ENCODE measurements at regions not wholly inside any gene's neighbourhood (a gene's known extent, or its start where the extent isn't known, plus 50 kb on each side); places are given as distances from the start of the nearest gene placed in this dataset.

DNA sequence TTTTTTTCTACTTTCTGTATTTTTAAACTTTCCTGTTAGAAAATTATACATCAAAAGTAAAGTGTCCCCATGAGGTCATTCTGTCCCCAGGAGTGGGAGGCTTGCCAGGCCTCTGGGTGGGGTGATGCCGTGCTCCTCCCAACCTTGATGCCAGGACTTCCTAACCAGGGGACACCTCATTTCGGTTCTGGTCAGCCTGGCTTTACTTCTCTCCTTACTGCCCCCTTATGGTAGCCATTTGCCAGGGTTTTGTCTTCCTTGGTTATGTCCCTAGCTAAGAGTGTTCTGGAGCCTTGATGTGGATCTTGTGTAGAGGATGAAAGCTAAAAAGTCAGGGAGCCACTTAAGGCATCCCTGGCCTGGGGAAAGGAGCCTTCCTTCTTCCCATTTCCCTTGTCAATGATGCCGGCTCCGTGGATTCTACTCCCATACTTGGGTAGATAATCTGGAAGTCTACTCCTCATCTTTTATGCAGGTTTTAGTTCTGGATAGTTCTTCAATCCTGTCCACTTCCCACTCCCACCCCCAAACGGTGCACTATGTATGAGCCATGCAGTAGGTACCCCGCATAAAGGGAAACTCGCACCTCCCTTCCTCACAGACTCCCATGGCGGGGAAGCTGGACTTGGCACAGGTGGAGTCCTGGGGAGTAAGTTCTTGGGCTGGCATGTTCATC, 164.1 kb upstream of the SALL4 start:
- TF ChIP-seq RAD21 (IDR thresholded peaks at IDR 0.05; ENCODE audit: low read depth): peak; percentile 76
- TF ChIP-seq TEAD4 (IDR thresholded peaks at IDR 0.05): 0 out of 2 replicates have a peak, but pooled peaks have one; percentile 18
- no peak for TF ChIP-seq FOXM1 (IDR thresholded peaks at IDR 0.05; ENCODE audit: borderline replicate concordance, low read depth)

DNA sequence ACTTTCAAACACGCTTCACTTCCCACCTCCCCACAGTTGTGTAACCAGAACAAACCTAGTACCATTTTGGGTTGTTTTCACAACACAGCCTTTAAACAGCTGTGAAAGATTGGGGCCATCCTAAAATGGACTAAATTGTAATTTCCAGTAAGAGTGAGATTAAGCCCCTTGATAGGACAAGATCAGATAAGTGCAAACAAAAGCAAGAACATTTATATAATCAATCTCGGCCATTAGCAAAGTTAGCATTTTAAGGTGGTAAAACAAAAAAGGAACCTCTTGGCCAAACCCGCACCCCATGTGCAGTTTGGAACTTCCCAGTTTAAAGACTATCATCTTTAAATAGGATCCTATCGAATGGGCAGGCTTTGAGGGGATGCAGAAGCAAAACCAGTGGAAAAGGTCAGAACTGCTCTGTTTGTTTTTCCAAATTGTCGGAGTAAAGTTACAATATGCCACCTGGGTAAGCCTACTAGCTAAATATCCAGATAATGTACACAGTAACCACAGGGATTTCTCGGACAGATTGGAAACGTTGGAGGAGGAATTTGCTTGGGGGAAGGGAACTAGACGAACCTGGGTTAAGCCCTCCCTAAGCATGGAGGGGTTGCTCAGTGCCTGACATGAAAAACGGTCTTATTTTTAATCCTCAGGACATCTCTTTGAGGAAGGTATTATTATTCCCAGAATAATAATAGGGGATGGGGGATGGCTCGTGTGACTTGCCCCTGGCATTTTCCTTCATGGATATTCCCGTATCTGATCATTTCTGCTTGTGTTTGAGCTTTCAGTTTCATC, 159.8 kb upstream of the SALL4 start:
- no peak for TF ChIP-seq TCF12 (IDR thresholded peaks at IDR 0.05; ENCODE audit: low read depth)
- TF ChIP-seq NFIC (IDR thresholded peaks at IDR 0.05): no peak
- no peak for TF ChIP-seq CEBPB (IDR thresholded peaks at IDR 0.05)
- TF ChIP-seq CREB1 (IDR thresholded peaks at IDR 0.05; ENCODE audit: low read depth): no peak
- no peak for TF ChIP-seq EGR1 (IDR thresholded peaks at IDR 0.05)
- TF ChIP-seq, protein P1, sequence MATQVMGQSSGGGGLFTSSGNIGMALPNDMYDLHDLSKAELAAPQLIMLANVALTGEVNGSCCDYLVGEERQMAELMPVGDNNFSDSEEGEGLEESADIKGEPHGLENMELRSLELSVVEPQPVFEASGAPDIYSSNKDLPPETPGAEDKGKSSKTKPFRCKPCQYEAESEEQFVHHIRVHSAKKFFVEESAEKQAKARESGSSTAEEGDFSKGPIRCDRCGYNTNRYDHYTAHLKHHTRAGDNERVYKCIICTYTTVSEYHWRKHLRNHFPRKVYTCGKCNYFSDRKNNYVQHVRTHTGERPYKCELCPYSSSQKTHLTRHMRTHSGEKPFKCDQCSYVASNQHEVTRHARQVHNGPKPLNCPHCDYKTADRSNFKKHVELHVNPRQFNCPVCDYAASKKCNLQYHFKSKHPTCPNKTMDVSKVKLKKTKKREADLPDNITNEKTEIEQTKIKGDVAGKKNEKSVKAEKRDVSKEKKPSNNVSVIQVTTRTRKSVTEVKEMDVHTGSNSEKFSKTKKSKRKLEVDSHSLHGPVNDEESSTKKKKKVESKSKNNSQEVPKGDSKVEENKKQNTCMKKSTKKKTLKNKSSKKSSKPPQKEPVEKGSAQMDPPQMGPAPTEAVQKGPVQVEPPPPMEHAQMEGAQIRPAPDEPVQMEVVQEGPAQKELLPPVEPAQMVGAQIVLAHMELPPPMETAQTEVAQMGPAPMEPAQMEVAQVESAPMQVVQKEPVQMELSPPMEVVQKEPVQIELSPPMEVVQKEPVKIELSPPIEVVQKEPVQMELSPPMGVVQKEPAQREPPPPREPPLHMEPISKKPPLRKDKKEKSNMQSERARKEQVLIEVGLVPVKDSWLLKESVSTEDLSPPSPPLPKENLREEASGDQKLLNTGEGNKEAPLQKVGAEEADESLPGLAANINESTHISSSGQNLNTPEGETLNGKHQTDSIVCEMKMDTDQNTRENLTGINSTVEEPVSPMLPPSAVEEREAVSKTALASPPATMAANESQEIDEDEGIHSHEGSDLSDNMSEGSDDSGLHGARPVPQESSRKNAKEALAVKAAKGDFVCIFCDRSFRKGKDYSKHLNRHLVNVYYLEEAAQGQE (IDR thresholded peaks at IDR 0.05; ENCODE audit: low read depth): no peak
- no peak for TF ChIP-seq TEAD4 (IDR thresholded peaks at IDR 0.05)
- TF ChIP-seq YY1 (IDR thresholded peaks at IDR 0.05; ENCODE audit: low read depth): no peak
- no peak for TF ChIP-seq TAF1 (IDR thresholded peaks at IDR 0.05; ENCODE audit: low read depth)
- no peak for TF ChIP-seq FOXM1 (IDR thresholded peaks at IDR 0.05; ENCODE audit: borderline replicate concordance, low read depth)
- TF ChIP-seq, protein P2, sequence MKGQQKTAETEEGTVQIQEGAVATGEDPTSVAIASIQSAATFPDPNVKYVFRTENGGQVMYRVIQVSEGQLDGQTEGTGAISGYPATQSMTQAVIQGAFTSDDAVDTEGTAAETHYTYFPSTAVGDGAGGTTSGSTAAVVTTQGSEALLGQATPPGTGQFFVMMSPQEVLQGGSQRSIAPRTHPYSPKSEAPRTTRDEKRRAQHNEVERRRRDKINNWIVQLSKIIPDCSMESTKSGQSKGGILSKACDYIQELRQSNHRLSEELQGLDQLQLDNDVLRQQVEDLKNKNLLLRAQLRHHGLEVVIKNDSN (IDR thresholded peaks at IDR 0.05): no peak
- no peak for TF ChIP-seq ZBTB7A (IDR thresholded peaks at IDR 0.05; ENCODE audit: low read depth)
- no peak for TF ChIP-seq EP300 (IDR thresholded peaks at IDR 0.05; ENCODE audit: borderline replicate concordance)
- TF ChIP-seq, protein P3, sequence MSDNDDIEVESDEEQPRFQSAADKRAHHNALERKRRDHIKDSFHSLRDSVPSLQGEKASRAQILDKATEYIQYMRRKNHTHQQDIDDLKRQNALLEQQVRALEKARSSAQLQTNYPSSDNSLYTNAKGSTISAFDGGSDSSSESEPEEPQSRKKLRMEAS (IDR thresholded peaks at IDR 0.05): no peak
- no peak for TF ChIP-seq RAD21 (IDR thresholded peaks at IDR 0.05; ENCODE audit: low read depth)

DNA sequence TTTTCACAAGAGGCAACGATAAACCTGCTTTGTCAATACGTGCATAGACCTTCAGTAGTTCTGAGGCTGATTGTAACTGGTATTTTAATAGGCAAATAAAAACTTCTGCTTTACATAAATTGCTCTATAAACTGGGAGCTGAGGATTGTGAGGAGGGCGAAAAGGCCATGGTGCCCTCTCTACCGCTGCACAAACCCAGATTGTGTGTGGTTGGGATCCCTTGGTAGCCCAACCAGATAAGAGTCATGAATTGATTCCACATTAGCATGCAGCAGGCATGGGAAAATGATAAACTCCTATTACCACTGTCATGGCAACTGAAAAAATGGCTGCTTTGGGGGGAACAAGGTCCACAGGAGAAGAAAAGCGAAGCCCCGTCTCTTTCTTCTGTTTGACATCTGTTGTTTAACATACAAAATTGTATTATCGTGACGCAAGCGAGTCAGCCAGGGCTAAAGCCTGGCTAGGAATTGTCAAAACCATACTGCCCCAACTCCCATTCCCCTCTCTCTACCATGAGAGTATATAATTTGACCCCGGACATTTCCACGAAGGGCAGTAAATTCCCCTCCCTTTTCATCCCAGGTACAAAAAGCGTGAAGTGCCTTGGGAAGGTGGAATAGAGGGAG, 157.8 kb upstream of the SALL4 start:
- TF ChIP-seq TEAD4 (IDR thresholded peaks at IDR 0.05): no peak
- TF ChIP-seq TAF1 (IDR thresholded peaks at IDR 0.05; ENCODE audit: low read depth): no peak
- TF ChIP-seq YY1 (IDR thresholded peaks at IDR 0.05; ENCODE audit: low read depth): no peak
- no peak for TF ChIP-seq CREB1 (IDR thresholded peaks at IDR 0.05; ENCODE audit: low read depth)
- no peak for TF ChIP-seq EGR1 (IDR thresholded peaks at IDR 0.05)
- TF ChIP-seq, protein P2 (IDR thresholded peaks at IDR 0.05): no peak
- TF ChIP-seq, protein P3 (IDR thresholded peaks at IDR 0.05): no peak

DNA sequence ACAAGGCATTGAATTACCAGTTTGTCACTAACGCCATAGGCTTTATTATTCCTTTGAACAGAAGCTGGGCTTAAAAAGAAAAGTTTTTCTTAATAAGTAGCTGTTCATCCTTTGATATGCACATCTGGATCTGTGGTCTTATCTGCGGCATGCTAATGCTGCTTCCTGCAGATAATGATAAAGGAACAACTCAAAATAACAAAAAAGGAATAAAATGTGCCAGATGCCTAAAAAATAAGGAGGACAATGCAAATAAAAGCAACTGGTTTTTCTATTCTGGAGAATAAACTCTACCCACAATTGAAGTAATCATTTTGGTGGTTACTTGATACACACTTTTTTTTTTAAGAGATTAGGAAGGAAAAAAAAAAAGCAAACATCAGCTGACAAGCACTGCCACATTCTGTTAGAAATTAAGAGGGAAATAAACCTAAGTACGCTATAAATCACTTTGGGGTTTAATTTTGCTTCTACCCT, 156.8 kb upstream of the SALL4 start:
- no peak for TF ChIP-seq CEBPB (IDR thresholded peaks at IDR 0.05)
- TF ChIP-seq TAF1 (IDR thresholded peaks at IDR 0.05; ENCODE audit: low read depth): no peak
- TF ChIP-seq, protein P3 (IDR thresholded peaks at IDR 0.05): no peak
- TF ChIP-seq FOXM1 (IDR thresholded peaks at IDR 0.05; ENCODE audit: borderline replicate concordance, low read depth): no peak
- no peak for TF ChIP-seq NFIC (IDR thresholded peaks at IDR 0.05)
- TF ChIP-seq ZBTB7A (IDR thresholded peaks at IDR 0.05; ENCODE audit: low read depth): no peak
- no peak for TF ChIP-seq TEAD4 (IDR thresholded peaks at IDR 0.05)
- TF ChIP-seq, protein P1 (IDR thresholded peaks at IDR 0.05; ENCODE audit: low read depth): no peak

All from Ishikawa (cell line).